WERI-Rb-1 (cell line): ENCODE measurements at regions not wholly inside any gene's neighbourhood (a gene's known extent, or its start where the extent isn't known, plus 50 kb on each side); places are given as distances from the start of the nearest gene placed in this dataset.

Source experiments
- DNase-seq: peaks from one replicate; pipeline ENCODE4 v3.0.0-alpha.2; 2020
- H3K27ac ChIP-seq: fragments of 250-450 bp; sonication (Bioruptor Pico); 2 replicates; pipeline ENCODE4 v1.5.1; 2020; ENCODE audit warnings: mild to moderate bottlenecking, moderate library complexity
- H3K27me3 ChIP-seq: fragments of 250-450 bp; sonication (Bioruptor Pico); 2 replicates; pipeline ENCODE4 v1.5.1; 2021; ENCODE audit warnings: mild to moderate bottlenecking, low read depth, moderate library complexity; ENCODE audit not compliant: insufficient read depth, severe bottlenecking
- H3K36me3 ChIP-seq: fragments of 250-450 bp; sonication (Bioruptor Pico); 2 replicates; pipeline ENCODE4 v1.5.1; 2020; ENCODE audit warnings: mild to moderate bottlenecking, moderate library complexity
- H3K4me3 ChIP-seq: 2 replicates; pipeline ENCODE4 v1.5.1; 2011; ENCODE audit warnings: low read depth, mild to moderate bottlenecking, control low read depth, low read length
- H3K9me3 ChIP-seq: fragments of 250-450 bp; sonication (Bioruptor Pico); 2 replicates; pipeline ENCODE4 v1.5.1; 2021; ENCODE audit warnings: mild to moderate bottlenecking, moderate library complexity; ENCODE audit not compliant: severe bottlenecking
- CTCF ChIP-seq: IDR thresholded peaks from 2 replicates; pipeline ENCODE4 v1.5.1; 2011; ENCODE audit warnings: low read depth, mild to moderate bottlenecking, control low read depth, inconsistent platforms, low read length

- TF ChIP-seq CTCF, result no peak
- no peak overlapping the region for H3K27ac ChIP-seq
- H3K4me3 ChIP-seq, result no peak overlapping the region
- DNase-seq, result no peak
- no peaks in the 10 kb centered on the region for H3K36me3 ChIP-seq
- H3K27me3 ChIP-seq, result peaks cover 3% of the 10 kb centered on the region
- no peaks in the 10 kb centered on the region for H3K9me3 ChIP-seq
Observed at GRCh38 chr12:88662093-88662492, 81.8 kb upstream of the KITLG start.

GRCh38 chr12:88658009-88658408 lies 77.7 kb upstream of the KITLG start:
- H3K9me3 ChIP-seq, result no peaks in the 10 kb centered on the region
- H3K36me3 ChIP-seq, result no peaks in the 10 kb centered on the region
- TF ChIP-seq CTCF, result no peak
- H3K27me3 ChIP-seq, result no peaks in the 10 kb centered on the region
- no peak overlapping the region for H3K27ac ChIP-seq
- DNase-seq, result no peak
- no peak overlapping the region for H3K4me3 ChIP-seq

- Histone ChIP-seq H3K27ac (no peak overlapping the region), H3K36me3 (no peaks in the 10 kb centered on the region), H3K27me3 (no peaks in the 10 kb centered on the region), H3K9me3 (no peaks in the 10 kb centered on the region), H3K4me3 (no peak overlapping the region)
- no peak for DNase-seq
- TF ChIP-seq CTCF, result no peak
Observed at GRCh38 chr12:88650715-88651114, 70.4 kb upstream of the KITLG start.

GRCh38 chr12:88648625-88649024 lies 68.4 kb upstream of the KITLG start:
- H3K27ac ChIP-seq, result no peak overlapping the region
- H3K9me3 ChIP-seq, result no peaks in the 10 kb centered on the region

GRCh38 chr12:88646824-88647223 lies 66.6 kb upstream of the KITLG start:
- no peaks in the 10 kb centered on the region for H3K9me3 ChIP-seq
- H3K27ac ChIP-seq, result no peak overlapping the region
- no peak for DNase-seq
- H3K4me3 ChIP-seq, result no peak overlapping the region
- no peak for TF ChIP-seq CTCF
- no peaks in the 10 kb centered on the region for H3K36me3 ChIP-seq
- no peaks in the 10 kb centered on the region for H3K27me3 ChIP-seq

More at GRCh38 chr12:88648625-88649024, 68.4 kb upstream of the KITLG start:
- Histone ChIP-seq H3K27me3 (no peaks in the 10 kb centered on the region), H3K36me3 (no peaks in the 10 kb centered on the region), H3K4me3 (no peak overlapping the region)
- no peak for DNase-seq
- no peak for TF ChIP-seq CTCF

- Histone ChIP-seq H3K27ac (no peak overlapping the region), H3K9me3 (no peaks in the 10 kb centered on the region), H3K36me3 (no peaks in the 10 kb centered on the region), H3K27me3 (no peaks in the 10 kb centered on the region), H3K4me3 (no peak overlapping the region)
- no peak for DNase-seq
- TF ChIP-seq CTCF, result no peak
Observed at GRCh38 chr12:88645816-88646215, 65.5 kb upstream of the KITLG start.
